BE2C (cell line): ENCODE measurements at regions not wholly inside any gene's neighbourhood (a gene's known extent, or its start where the extent isn't known, plus 50 kb on each side); places are given as distances from the start of the nearest gene placed in this dataset.
A peak's percentile ranks its signal among the peaks of the same experiment; 100 is the strongest.

ENCODE experiments used
- DNase-seq: peaks from one replicate; pipeline ENCODE4 v3.0.0-alpha.2; 2020
- H3K27me3 ChIP-seq: fragments of 250-450 bp; sonication (Bioruptor Pico); 2 replicates; pipeline ENCODE4 v1.5.1; 2020; ENCODE audit warnings: mild to moderate bottlenecking
- H3K36me3 ChIP-seq: fragments of 250-450 bp; sonication (Bioruptor Pico); 2 replicates; pipeline ENCODE4 v1.5.1; 2020; ENCODE audit warnings: mild to moderate bottlenecking
- H3K4me1 ChIP-seq: fragments of 250-450 bp; sonication (Bioruptor Pico); 2 replicates; pipeline ENCODE4 v1.5.1; 2020
- H3K4me3 ChIP-seq: 2 replicates; pipeline ENCODE4 v1.5.1; 2011; ENCODE audit warnings: low read depth, low read length
- H3K9me3 ChIP-seq: fragments of 250-450 bp; sonication (Bioruptor Pico); 2 replicates; pipeline ENCODE4 v1.5.1; 2020
- CTCF ChIP-seq: IDR thresholded peaks from 2 replicates; pipeline ENCODE4 v1.5.1; 2012; ENCODE audit warnings: mild to moderate bottlenecking, low read depth, low read length

GRCh38 chr5:124257048-124257447 is 489.4 kb downstream of the ZNF608 start:
- H3K4me3 ChIP-seq: no peak overlapping the region
- H3K27me3 ChIP-seq: no peaks in the 10 kb centered on the region
- H3K9me3 ChIP-seq: no peaks in the 10 kb centered on the region
- H3K36me3 ChIP-seq: no peaks in the 10 kb centered on the region
- TF ChIP-seq CTCF: no peak
- H3K4me1 ChIP-seq: peaks cover 9% of the 10 kb centered on the region; the same call in 1 of the 2 replicates
- DNase-seq: no peak

GRCh38 chr5:124253203-124253810 is 493.1 kb downstream of the ZNF608 start:
- DNase-seq: no peak
- Histone ChIP-seq H3K36me3 (no peaks in the 10 kb centered on the region), H3K27me3 (no peaks in the 10 kb centered on the region), H3K4me1 (peaks cover 14% of the 10 kb centered on the region; the same call in 1 of the 2 replicates), H3K4me3 (no peak overlapping the region), H3K9me3 (no peaks in the 10 kb centered on the region)
- no peak for TF ChIP-seq CTCF

- Histone ChIP-seq H3K9me3 (no peaks in the 10 kb centered on the region), H3K4me1 (peaks cover 14% of the 10 kb centered on the region; the same call in 1 of the 2 replicates), H3K36me3 (no peaks in the 10 kb centered on the region), H3K4me3 (no peak overlapping the region), H3K27me3 (no peaks in the 10 kb centered on the region)
- peak; percentile 31 for DNase-seq
- TF ChIP-seq CTCF: no peak
Observed at GRCh38 chr5:124252747-124253146, 493.7 kb downstream of the ZNF608 start.

GRCh38 chr5:124252191-124252638 is 494.2 kb downstream of the ZNF608 start:
- no peaks in the 10 kb centered on the region for H3K27me3 ChIP-seq
- peaks cover 14% of the 10 kb centered on the region; the same call in 1 of the 2 replicates for H3K4me1 ChIP-seq
- H3K4me3 ChIP-seq: no peak overlapping the region
- H3K36me3 ChIP-seq: no peaks in the 10 kb centered on the region
- no peak for TF ChIP-seq CTCF
- peak; percentile 65 for DNase-seq
- no peaks in the 10 kb centered on the region for H3K9me3 ChIP-seq

GRCh38 chr5:124245276-124245675 is 501.2 kb downstream of the ZNF608 start:
- Histone ChIP-seq H3K9me3 (no peaks in the 10 kb centered on the region), H3K4me1 (no peaks in the 10 kb centered on the region), H3K36me3 (no peaks in the 10 kb centered on the region), H3K27me3 (no peaks in the 10 kb centered on the region), H3K4me3 (no peak overlapping the region)
- DNase-seq: no peak
- no peak for TF ChIP-seq CTCF

- Histone ChIP-seq H3K4me3 (no peak overlapping the region), H3K36me3 (no peaks in the 10 kb centered on the region), H3K4me1 (peaks cover 12% of the 10 kb centered on the region), H3K27me3 (no peaks in the 10 kb centered on the region), H3K9me3 (no peaks in the 10 kb centered on the region)
- no peak for DNase-seq
- no peak for TF ChIP-seq CTCF
Observed at GRCh38 chr5:124240732-124241131, 505.7 kb downstream of the ZNF608 start.
